HG03378 (cell line): ENCODE measurements at regions not wholly inside any gene's neighbourhood (a gene's known extent, or its start where the extent isn't known, plus 50 kb on each side); places are given as distances from the start of the nearest gene placed in this dataset.

ENCODE experiments used
- ATAC-seq: cut with Tn5 transposase; IDR thresholded peaks from one replicate; pipeline ENCODE4 v1.9.1; 2021; ENCODE audit warnings: mild to moderate bottlenecking, moderate library complexity; ENCODE audit not compliant: unreplicated experiment

DNA sequence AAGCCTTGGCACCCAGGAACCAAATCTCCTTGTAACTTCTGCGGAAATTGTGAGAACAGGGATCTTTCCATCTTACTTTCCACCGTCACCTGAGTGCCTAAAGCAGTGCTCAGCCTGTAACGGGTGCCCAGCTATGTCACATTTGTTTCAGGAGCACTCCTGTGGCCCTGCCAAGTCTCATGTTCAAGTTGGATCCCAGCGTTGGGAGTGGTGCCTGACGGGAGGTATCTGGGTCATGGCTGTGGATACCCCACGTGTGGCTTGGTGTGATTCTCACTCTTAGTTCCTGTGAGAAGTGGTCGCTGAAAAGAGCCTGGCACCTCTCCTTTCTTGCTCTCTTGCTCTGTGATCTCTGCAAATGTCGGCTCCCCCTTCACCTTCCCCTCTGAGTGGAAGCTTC, 114.9 kb downstream of the UQCRFS1 start:
- no peak for ATAC-seq

DNA sequence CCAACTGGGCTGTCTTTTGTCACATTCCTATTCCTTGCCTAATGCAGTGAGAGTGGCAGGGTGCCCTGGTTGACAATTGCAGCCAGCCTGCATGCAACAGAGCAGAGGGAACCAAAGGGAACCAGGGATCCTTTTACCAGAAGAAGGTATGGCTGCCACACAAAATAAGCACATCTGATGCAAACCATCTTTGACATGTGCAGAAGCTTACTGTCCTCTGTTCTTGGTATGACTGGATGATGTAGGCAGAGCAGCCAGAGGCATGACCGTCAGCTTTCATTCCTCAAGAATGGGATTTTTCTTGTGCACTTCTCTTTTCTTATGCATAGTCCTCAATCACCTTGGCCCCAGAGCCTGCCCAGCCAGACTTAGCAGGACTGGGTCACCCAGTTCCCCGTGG, 116.1 kb downstream of the UQCRFS1 start:
- ATAC-seq, result no peak

DNA sequence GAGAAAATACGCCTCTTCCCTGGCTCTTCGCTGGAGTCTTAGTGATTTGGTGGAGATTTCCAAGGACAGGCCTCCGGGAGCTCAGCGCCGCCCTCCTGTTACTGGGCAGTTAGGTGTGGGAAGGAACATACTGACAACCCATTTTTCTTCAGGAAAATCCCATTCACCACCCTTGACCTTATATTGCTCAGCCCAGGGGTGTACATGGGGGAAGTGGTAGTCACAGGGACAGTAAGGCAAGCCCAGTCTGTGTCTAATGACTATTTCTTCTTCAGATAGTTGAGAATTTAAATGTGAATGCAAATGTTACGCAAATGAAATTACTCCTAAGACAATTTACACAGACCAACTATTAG, 119.4 kb downstream of the UQCRFS1 start:
- no peak for ATAC-seq

DNA sequence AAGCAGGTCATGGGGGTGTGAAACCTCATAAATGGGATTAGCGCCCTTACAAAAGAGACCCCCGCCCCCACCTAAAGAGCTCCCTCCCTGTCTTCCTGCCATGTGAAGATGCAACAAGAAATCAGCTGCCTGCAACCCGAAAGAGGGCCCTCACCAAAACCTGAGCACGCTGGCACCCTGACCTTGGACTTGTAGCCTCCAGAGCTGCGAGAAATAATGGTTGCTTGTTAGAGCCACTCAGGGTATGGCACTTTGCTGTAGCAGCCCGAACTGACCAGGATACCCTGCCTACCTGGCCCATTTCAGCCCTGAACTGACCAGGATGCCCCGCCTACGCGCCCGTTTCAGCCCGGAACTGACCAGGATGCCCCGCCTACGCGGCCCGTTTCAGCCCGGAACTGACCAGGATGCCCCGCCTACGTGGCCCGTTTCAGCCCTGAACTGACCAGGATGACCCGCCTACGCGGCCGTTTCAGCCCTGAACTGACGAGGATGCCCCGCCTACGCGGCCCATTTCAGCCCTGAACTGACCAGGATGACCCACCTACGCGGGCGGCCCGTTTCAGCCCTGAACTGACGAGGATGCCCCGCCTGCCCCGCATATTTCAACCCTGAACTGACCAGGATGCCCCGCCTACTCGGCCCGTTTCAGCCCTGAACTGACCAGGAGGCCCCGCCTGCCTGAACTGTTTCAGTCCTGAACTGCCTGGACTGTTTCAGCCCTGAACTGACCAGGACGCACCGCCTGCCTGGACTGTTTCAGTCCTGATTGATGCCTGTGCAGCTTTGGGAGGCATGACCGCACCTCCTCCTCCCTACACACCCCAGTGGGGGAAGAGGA, 120.0 kb downstream of the UQCRFS1 start:
- ATAC-seq, result no peak

DNA sequence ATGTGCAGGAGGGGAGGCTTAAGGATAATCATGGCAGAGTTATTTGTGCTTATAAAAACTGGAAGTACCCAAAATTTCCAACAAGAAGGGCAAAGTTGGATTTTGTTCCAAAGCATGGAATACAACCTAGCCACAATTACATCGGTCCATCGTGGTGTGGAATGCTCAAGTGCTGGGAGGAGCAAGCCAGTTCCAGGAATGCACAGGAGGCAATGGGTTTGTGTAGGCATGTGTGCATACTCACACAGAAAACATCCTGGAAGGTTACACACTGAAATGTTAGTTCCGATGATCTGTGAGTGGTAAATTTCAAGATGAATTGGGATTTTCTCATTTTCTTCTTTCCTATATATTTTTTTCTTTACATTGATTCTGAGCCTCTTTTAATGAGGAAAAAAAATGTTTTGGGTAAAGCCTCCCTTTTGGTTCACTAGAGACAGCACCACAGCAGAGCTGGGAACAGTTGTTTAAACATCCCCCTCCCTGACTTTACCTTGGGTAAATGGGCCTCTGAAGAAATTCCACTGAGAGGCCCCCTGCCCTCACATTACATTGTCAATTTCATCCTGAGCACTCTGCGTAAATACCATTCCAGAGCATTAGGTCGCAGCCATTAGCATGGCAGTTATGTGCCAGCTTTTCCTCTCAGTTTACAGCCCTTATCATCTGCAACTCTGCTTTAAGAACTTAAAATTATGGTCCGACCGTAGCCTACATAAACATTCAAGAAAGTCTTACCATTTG, 122.0 kb downstream of the UQCRFS1 start:
- no peak for ATAC-seq

DNA sequence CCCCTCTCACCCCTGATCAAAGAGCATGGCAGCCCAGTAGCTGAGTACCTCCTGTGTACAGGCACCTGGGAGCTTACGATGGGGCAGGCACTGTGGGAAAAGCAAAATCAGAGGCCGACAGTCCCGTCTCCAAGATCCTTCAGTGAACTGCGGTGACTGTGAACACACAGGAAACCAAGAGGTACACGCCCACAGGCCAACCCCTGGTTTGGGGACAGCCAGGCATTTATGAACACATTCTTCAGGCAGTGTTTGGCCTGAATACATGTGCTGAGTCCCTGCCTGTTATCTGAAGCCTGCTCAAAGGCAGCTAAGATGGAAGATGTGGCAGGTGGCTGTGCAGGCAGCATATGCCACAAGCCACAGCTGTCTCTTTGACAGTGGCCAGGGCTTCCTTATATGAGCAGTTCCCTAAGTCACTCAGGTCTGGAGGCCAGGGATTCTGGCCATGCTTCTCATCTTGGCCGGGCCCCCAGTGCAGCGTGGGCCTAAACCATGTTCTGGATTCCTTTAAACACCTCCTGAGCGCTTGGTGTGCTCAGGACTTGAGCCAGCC, 123.6 kb downstream of the UQCRFS1 start:
- ATAC-seq, result no peak

DNA sequence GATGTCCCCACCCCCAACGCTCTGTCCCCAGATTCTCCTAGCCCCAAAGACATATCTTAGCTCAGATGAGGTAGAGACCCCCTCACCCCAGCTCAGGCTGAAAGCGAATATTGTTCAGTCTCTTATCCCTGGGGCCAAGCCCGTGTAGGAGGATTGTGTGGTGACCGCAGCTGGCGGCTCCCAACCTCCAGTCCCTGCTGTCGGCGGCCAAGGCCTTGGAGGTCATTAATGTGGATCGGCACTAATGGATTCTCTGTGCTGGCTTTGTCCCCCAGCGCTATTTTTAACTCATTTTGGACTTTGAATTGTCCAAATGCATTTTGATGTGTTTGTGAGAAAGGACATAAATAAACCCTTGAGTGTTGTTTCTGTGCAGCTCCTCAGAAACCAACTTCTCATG, 124.2 kb downstream of the UQCRFS1 start:
- no peak for ATAC-seq

DNA sequence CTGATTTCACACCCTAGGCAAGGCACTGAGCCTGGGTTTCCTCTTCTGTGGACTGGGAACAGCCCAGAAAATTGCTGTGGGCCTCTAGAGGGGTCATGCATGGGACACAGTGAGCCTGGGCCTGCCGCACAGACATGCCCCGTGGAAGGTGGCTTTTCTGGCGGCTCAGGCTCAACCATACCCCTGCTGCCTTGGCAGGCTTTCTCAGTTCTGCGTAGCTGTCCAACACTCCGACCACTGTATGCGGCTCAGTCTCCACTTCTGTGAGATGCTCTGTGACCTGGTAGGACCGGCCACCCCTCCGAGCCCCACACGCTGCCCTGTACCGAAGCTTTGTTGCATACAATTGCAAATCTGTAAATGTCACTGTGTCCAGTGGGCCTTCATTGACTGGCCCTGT, 126.3 kb downstream of the UQCRFS1 start:
- no peak for ATAC-seq

DNA sequence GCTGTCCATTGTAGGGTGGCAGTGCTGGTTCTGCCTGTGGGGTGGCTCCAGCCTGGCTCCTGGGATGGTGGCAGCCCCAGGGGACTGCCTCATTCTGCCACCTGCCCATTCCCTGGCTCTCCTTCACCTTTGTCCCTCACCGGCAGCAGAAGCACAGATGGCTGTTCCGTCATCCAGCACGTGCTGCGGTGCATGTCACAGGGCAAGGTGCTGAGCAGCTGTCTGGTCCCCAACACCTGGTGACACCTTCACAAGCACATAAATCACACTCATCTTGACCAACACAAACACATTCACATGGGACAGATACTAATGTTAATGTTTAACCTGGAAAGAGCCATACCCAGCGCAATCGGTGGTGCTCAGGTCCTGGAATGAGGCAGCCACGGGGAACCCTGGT, 126.8 kb downstream of the UQCRFS1 start:
- no peak for ATAC-seq

DNA sequence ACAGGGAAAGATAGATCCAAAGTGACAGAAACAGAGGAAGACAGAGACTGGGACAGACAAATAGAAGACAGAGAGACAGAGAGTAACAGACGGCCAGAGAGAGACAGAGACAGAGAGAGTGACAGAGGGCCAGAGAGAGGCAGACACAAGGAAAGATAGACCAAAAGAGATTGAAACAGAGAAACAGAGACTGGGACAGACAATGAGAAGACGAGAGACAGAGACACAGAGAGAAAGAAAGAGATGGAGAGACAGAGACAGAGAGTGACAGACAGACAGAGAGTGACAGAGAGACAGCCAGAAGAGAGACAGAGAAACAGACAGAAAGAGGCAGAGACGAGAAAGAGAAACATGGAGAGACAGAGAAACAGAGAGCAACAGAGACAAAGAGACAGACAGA, 127.3 kb downstream of the UQCRFS1 start:
- no peak for ATAC-seq

DNA sequence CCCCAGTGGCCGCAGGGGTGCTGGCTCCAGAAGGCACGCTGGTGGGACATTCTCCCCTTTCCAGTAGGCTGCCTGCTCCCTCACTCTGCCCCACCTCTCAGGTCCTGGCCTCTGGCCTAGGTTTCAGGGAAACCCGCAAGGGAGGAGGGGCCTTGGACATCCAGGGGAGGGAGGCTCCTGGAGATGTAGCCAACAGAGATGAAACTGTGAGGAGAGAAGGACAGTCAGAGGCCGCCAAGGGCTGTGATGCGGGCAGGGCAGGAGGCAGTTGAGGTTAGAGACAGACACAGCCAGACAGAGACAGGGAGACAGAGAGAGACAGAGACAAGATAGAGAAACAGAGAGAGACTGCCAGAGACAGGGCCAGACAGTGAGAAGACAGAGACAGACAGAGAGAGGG, 127.7 kb downstream of the UQCRFS1 start:
- no peak for ATAC-seq

DNA sequence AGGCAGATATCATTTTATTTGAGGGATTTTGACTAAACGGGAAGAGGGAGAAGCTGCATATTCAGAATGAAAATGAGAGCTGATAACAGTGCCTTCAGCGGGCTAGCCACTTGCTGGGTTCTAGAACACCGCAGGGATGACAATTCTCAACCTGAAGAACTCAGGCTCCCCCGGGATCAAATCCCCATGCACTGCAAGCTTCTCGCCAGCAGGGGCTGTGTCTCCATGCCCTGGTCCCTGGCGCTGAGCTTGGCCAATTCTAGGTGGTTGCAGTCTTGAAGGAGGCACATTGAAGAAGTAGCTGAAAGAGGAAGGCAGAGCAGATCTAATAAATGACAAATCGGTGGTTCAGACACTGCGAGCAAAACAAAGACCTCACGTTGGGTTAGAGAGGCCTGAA, 128.7 kb downstream of the UQCRFS1 start:
- no peak for ATAC-seq

DNA sequence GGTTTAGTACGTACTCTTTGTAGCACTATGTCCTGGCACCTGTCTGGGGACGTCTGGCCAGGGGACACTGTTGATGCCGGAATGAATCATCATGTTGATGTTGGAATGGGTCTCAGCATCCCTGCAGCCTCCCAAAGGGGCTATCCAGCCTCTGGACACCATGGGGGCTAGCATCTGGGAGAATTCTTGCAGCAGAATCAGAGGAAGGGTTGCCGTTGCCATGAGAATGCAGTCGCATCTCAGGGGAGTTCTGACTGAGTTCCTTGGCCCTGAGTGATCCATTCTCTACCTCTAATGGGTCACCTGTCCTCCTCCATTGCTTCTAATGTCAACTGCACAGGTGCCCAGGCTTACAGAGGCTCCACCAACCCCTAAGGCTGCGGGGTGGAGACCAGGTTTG, 129.1 kb downstream of the UQCRFS1 start:
- no peak for ATAC-seq

DNA sequence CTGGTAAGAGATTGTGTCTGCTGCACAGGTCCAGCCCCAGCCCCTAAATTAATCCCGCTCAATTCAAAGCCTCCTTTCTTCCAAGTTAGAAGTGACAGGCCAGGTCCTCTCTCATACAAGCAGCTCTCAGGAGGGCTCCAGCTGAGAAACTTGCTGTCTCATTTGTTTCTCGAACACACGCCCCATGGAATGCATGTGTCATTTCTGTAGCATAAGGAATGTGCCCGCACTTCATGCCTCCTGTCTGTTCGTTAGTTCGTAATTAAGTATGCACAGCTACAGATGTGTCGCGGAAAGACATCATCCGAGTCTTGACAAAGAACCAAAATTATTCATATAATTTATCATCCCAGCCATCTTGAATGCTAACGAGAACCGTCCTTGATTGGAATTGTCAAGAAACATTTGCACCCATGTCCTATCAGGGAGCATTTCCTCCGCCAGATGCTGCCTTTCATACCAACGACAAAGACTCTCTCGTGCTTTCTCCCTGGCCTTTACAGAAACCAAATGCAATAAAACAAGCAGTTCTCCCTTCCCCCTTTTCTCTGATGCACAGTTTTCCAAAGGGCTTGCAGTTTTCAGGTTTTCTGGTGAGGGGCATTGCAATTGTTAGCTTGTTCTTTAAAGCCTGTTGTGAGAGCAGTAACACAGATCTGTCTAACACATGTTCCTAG, 133.5 kb downstream of the UQCRFS1 start:
- ATAC-seq, result no peak

DNA sequence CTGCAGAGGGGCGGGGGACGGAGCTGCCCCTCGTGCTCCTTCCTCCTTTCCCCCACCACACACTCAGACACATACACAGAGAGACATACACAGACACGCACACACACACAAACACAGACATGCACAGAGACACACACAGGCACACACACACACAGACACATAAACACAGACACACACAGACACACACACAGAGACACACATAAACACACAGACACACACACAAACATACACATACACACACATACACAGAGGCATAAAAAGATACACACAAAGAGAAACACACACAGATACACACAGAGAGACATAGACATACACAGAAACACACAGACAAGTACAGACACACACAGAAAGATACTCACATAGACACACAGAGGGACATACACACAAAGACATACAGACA, 136.0 kb downstream of the UQCRFS1 start:
- no peak for ATAC-seq

DNA sequence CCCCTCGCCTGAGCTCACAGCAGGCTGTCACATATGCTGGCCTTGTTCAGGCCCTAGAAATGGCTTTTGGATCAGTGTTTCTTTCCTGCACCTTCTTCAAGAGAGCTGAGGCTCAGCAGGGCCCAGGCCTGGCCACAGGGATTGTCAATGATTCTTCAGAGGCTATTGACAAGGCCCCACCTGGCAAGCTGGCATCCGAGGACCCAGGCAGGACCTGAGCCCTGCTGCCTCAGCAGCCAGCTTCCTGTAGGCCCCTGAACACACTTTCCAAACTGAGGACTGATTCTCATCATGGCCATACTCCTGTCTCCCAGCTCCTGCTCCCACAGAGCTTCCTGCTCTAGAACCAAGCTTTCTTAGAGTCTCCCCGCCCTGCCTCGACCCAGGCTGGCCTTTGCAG, 136.8 kb downstream of the UQCRFS1 start:
- no peak for ATAC-seq

DNA sequence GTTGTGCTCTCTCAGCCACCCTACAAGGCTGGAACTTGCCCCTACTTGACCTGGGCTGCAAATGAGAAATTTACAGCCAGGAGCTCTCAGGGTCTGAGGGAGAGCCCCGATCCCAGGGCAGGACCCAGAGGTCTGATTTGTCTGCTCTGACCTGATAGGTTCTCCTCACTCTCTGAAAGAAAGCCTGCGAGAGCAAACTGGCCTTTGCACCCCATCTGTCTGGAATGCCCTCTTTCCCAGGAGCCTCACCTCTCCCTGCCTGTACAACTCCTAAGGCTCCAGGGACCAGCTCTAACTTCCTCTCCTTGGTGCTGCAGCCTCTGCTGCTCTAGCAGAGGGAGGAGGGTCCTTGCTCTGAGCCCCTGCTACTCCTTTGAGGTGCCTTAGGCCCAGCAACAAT, 137.8 kb downstream of the UQCRFS1 start:
- ATAC-seq, result no peak

DNA sequence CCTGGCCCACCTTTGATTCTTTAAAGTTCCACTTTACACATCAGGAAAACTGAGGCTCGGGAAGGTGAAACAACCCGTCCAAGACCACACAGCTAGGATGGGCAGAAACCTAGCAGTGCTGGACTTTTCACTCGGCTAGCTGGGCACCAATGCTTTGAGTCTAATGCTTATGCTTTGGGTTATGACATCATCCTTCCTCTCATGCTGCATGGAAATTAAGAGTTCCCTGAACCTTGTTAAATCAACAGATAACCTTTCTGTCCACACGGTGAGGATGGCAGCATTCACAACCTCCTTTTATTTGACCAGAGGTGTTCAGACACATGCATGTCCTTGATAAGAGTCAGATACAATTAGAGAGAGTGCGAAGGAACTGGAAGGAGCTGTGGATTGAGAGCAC, 138.4 kb downstream of the UQCRFS1 start:
- no peak for ATAC-seq

DNA sequence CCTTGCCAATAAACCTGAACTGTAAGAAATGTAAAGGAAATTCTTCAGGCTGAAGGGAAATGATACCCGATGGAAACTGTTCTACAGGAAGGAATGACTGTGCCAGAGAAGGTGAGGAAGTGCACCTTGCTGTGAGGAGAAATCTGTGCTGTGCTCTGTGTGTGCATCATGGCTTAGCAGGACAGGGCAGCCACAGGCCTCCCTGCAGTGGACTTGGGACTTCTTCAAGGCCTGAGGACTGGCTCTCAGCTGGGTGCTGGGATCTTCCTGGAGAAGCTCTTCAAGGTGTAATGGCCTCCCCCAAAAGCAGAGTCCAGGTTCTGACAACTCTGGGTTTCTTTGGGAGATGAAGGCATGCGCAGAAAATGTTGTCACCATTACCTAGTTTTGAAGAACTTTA, 145.1 kb downstream of the UQCRFS1 start:
- ATAC-seq, result no peak

DNA sequence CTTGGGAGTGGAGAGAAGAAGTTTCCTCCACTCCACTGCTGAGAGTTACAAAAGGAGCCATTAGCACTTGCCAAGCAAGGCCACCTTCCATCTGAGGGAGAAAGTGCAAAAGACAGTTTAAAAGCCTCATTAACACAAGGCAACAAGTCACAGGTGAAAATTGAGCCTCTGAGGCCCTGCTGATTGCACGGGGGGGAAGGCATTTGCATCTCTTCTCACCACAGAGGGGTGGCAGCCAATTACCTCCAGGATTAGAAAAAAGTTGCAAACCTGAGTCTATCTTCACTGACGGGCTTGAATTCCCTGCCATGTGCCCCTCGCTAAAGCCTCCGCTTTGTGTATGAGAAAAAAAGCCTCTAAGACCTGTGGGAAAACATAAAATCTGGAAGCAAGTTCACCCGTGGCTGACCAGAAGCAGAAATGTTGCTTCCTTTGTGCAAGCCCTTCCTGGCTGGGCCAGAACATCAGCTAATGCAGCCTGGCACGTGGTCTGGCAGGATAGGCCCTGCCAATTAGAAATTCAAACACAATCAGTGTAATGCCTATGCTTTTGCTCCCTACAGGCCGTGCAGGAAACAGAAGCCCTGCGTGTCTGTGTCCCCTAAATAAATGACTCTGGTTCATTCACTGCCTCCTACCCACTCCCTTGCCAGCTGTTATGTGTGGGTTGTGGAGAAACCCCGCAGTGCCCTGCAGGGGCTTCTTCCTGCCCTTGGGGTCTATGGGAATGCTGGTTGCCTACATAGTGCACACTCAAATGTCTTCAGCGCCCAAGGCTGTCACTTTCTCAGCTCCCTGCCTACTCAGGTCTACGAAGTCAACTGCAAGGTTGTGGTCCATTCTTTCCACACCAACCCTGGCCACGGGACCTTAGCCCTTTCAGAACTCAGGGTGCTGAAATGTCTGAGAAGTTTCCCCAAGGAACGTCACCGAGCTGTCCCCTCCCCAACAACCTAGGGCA, 150.2 kb downstream of the UQCRFS1 start:
- no peak for ATAC-seq
